Stimulated activated CD8-positive, alpha-beta memory T cell treated with anti-CD3 and anti-CD28 coated beads, Interleukin-4, amount 100 ng/mL, for 1 hour (primary cell): ENCODE measurements at regions not wholly inside any gene's neighbourhood (a gene's known extent, or its start where the extent isn't known, plus 50 kb on each side); places are given as distances from the start of the nearest gene placed in this dataset.

Experiments used
- DNase-seq, 2 donors: peaks; one replicate each; pipeline ENCODE4 v3.0.0-alpha.2; 2020; ENCODE audit warnings: low read depth in 2 of 2, low spot score in 1 of 2

DNA sequence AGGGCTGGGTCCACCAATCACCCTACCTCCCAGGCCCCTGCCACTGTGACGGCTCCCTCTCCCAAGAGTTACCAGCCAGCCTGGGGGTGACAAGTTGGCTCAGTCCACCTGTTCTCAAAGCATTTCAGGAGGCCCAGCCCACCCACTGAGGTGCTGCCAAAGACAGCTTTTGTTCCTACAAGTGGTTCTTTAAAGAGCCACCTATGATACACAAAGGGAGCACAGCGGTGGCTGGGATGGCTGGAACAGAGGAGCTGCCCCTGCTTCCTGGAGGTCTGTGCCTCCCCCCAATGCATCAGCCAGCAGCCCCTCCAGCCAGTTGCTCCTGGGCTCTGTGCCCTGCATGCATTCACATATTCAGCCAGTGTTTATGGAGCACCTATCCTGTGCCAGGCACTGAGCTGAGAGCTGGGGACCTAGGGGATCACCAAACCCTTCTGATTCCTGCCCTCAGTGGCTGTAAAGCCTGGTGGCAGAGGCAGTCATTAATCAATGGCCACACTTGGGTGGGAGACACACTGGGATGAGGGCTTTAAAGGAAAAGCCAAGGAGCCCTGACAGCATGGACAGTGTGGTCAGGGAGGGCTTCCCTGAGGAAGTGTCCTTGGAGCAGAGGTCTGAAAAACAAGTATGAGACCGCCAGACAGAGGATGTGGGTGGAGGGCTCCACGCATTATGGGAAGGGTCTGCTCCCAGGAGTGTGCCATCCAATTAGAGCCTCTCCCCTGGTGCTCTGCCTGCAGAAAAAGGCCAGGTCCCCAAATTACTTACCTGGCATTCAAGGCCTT lies 107.1 kb upstream of the LINGO1 start:
- no peak for DNase-seq

- DNase-seq, result no peak
Observed at GRCh38 chr15:77738441-77739302, 106.0 kb upstream of the LINGO1 start.

DNA sequence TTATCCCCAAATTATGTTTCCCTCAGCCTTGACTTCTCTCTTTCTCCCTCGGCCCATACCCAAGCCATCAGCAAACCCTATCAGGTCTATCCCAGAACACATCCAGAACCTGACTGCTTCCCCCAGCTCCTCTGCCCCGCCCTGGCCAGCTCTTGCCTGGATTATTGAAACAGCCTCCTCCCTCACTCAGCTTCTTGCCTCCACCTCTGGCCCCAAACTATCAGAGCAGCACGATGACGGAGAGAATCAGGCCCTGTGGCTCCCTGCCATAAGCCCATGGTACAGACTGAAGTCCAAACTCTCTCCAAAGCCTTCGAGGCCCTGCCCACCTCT lies 105.3 kb upstream of the LINGO1 start:
- no peak for DNase-seq

DNA sequence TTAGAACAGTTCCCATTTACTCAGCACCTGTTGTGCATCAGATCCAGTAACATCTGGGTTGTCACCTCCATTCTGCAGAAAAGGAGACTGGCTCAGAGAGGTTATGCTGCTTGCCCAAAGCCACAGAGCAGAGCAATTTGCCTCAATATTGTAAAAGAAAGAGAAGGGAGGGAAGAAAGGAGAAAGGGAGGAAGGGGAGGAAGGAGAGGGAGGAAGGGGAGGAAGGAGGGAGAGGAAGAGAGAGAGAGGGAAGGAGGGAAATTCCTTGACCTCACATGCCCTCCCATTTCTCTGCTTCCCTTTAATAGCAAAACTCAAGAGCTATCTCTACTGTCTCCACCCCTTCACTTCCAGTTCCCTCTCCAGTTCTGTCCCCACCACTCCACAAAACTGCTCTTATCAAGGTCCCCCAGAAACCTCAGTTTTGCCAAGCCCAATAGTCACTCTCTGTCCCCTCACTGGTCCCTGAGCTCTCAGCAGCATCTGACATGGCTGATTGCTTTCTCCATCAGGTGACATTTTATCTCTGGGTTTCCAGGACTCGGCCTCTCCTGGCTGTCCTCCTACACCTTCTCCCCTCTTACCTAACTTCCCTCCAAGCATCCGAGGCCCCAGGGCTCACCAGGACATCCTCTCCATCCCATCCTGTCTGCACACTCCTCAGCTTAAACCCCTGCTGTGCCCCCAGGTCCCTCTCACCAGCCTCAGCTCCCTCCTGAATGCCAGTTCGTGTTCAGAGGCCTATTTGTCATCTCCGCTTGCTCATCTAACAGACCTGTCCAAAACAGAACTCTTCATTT lies 104.7 kb upstream of the LINGO1 start:
- DNase-seq, result no peak

GRCh38 chr15:77734306-77734705 lies 101.6 kb upstream of the LINGO1 start:
- no peak for DNase-seq

GRCh38 chr15:77733579-77734300 lies 101.0 kb upstream of the LINGO1 start:
- no peak for DNase-seq

DNA sequence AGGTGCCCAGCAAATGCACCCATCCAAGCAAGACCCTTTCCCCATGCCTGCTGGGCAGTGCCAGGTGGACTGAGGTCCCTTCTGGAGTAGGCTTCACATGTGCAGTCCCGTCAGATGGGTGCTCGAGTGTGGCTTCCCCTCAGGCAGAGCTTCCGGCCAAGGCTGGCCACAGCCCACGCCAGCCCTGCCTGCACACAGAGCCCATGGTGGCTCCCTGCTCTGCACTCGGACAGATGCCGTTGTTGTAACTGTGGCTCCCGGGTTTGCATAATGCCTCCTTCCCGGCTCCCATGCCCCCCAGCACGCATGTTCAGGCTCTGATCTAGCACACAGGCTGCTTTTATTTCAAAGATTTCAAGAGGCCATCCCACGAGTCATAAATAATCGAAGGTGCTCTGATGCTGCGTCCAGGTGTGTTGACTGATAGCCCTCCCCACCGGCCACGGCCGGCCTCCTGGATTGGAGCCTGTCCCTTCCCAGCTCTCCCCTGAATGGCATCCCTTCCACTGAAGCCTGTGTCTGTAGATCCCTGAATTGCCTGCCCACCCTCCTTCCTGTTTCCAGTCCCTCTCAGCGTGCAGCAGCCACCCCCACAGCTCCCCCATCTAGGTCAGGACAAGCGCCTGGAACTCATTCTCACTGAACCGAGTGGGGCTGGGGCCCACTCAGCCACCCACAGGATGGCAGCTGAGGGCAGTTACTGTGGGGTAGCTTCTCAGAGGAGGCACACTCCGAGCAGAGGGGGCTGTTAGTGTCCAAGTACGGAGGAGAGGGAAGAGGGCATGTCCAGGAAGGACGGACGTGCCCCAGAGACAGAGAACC lies 100.0 kb upstream of the LINGO1 start:
- DNase-seq, result no peak

DNA sequence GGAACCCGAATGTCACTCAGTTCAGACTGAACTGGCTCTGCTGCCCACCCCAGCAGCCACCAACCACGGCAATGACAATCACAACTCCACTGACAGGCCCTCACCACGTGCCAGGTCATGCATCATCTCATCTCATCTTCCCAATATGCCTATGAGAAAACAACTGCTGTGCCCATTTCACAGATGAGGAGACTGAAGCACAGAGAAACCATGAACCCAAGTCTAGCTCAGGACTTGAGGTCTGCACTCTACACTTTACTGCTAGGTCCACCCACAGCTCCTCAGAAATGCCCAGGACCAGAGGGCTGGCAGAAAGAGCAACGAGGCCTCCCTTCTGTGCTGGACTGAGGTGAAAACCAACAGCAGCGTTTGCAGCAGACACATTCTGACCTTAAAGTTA lies 99.2 kb upstream of the LINGO1 start:
- no peak for DNase-seq

DNA sequence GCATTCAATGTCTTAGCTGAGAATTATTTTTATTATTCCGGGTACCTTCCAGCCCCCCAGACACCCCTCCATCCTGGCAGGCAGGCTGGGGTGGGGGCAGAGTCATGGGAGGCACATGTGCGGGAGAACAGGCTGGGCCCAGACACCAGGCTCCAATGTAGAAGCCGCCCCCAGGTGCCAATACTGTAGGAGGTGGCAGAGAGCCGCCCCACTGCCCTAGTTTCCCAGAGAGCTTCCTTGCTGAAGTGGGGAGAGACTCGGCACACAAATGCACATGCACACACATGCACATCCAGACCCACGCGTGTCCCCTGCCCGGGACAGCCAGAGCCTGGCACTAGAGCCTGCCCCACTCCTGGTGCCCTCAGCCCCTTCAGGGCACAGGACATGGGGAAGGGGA lies 98.4 kb upstream of the LINGO1 start:
- DNase-seq, result no peak

DNA sequence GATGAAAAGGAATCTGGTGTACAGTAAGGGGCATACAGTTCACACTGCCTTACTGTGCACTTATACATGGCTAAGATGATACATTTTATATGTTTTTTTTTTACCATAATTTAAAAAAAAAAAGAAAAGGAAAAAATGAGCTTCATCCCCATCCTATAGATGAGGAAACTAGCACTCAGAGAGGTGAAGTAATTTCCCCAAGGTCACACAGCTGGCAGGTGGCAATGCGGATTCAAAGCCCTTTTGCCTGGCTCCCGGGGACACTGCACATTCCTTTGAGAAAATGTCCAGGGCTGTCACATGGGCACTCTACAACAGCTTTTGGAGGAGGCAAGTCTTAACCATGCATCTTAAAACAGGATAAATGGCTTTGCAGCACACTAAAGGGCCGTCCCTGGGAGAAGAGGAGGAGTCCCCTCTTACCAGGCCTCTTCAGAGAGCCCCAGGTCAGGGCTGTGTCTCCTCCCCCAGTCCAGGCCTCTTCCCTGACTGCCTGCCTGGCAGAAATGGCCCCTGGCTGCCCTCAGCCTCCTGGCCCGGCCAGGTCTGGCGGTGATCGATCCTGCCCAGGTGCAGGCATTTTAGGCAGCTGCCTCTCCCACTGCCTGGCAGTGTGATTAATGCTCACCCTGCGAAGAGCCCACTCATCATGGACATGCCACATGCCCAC lies 95.1 kb upstream of the LINGO1 start:
- no peak for DNase-seq

- DNase-seq, result no peak
Observed at GRCh38 chr15:77724715-77725114, 92.0 kb upstream of the LINGO1 start.

DNA sequence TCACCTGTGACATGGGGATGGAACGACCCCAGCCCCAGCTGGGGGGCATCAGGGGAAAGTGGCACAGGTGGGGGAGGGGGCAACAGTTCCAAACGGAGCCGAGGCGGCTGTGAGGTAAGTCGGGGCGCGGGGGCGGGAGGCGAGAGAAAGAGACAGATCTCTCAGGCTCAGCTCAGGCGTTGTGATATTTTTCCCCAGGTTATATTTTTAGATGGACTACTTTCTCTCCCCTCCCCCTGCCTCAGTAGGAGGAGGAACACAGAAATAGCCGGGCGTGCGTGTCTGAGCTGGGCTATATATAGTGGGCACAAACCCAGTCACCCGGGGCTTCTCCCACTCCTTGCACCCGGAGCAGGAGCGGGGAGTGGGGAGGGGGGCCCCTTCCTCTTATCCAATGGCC lies 91.0 kb upstream of the LINGO1 start:
- no peak for DNase-seq

GRCh38 chr15:77722759-77723460 lies 90.2 kb upstream of the LINGO1 start:
- DNase-seq, result no peak

- DNase-seq, result no peak
Observed at GRCh38 chr15:77721963-77722362, 89.3 kb upstream of the LINGO1 start.

- DNase-seq, result no peak
Observed at GRCh38 chr15:77720655-77721054, 87.9 kb upstream of the LINGO1 start.

DNA sequence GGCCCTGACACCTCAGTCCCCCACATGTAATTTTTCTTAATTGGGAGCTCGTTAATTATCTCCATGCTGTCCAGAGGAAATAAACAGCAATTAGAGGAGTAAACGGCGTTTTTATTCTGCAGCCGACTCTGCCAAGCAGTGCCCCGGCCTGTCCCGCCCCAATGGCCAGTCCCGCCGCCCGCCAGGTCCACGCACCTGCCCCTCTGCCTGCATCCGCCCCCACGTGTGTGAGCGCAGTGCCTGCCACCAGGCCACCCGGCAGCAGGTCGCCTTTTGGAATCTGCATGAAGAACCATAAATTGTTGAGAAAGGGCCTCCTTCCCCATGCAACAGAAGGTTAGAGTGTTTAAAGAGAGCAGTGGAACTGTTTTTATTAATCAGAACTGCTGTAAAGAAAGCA lies 87.5 kb upstream of the LINGO1 start:
- DNase-seq, result no peak

GRCh38 chr15:77719450-77719849 lies 86.7 kb upstream of the LINGO1 start:
- DNase-seq, result no peak

DNA sequence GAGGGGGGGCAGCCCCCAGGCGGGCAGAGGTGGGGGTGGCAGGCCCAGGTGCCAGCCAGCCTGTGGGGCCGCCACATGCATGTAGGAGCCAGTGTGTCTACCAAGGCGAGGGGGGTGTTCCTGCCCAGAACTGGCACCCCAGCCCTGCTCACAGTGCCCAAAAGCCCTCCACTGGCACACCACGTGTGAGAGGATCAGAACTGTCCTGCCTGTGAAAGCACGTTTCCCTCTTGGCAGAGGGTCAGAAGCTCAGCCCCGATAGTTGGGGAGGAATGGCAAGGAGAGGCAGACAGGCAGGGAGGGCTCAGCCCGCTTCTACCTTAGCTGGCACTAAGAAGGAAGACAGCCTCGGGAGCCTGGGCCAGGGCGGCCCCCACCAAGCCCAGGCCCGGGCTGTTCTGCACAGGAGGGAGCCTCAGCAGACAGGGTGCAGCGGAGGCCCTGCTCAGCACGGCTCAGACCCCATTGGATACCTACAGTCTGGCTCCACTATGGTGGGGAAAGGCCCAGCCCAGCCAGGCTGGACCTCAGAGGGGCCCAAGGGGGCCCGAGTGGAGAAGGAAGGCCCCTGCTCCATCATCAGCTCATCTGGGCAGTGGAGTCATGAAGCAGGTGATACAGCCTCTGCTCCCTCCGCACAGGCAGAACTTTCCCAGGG lies 84.8 kb upstream of the LINGO1 start:
- no peak for DNase-seq
